ENCODE measurements at regions not wholly inside any gene's neighbourhood (a gene's known extent, or its start where the extent isn't known, plus 50 kb on each side); places are given as distances from the start of the nearest gene placed in this dataset.
"Not testable (repeated sequence)": the region's sequence is repeated elsewhere in the genome, so short reads cannot be mapped to it uniquely, and the experiment has no call there.

DNA sequence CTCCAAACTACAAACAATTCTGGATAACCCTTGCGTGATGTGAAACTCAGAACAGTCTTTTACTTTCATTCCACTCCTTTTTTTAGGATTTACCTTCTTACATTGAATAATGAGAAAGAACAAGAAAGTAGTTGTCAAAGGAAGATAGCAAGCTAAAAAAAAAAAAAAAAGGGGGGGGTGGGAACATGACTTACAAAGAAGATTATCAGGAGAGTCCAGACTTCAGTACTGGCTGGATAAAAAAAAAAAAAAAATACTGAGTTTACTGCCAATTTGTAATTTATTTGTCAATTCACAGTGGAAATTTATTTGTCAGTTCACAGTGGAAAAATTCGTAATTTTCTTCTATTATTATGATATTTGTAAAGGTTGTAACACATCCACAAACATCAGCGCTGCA, 792.4 kb upstream of the SLITRK5 start:
- DNase-seq, result no peak

DNA sequence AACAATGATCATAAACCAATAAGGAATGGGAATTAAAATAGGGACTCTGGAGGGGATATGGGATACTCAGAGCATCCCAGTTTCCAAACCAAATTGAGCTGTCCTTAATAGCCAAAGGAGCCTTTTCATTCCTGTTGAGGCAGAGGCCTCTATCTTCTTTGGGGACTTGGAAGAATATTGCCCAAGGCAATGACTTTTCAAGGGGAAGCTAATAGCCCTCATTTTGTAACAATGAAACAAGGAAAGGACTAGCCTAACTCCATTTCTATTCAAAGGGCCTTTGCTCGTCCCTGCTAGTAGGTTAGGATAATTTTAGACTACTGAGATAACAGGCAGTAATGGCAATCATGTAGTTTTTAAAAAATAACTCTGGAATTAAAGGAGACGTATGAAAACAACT, 789.8 kb upstream of the SLITRK5 start:
- DNase-seq, result no peak

DNA sequence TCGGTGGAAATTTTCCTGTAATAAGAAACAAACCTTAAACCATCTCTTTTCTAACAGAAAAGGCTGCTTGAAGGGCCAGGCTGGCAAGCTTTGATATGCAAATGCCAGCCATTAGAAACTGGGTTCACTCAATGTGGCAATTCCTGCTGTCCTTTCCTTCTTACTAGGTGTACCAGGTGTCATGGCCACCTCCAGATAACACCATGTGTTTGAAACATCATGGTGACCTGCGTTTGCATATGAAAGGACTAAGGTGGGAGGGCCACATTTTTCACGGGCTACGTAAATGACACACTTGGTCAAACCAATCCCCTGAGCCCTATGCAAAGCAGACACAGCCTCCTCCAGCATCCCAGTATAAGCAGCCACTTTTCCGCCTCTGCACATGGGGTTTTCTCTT, 789.1 kb upstream of the SLITRK5 start:
- no peak for DNase-seq

DNA sequence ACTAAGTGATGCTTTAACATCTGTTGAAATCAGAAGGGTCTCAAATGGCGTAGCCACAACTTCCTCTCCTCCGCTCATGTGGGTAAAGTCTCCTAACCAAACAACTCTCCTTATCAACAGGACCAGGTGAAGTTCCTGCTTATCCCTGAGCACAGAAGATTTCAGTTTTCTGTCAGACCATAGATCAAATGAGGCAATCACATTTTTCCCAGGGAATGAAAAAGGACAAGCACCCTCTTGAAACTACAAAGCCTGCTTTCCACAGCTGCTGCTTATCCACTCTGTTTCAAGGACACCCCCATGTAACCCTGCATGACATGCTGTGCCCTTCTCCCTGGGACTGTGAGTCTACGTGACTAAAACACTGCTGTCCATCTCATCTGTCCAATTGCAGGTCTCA, 788.3 kb upstream of the SLITRK5 start:
- DNase-seq, result no peak

DNA sequence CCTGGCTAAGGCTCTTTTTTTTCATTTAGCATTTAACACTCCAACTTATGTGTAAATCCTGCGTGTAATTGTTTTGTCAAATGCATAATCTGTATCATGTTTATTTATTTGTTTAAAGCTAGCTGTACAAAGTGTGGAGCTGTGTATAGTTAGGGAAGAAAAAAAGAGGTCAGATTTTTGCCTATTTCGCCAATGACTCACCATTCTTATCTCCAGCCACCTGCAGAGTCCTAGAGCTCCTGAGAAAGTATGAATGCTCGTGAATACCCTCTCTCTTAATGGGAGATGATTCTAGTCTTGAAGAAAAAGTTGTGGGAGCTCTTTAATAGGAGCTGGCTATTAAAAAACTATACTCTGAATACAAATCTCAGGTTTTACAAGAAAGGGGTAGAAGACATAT, 778.8 kb upstream of the SLITRK5 start:
- DNase-seq, result no peak

DNA sequence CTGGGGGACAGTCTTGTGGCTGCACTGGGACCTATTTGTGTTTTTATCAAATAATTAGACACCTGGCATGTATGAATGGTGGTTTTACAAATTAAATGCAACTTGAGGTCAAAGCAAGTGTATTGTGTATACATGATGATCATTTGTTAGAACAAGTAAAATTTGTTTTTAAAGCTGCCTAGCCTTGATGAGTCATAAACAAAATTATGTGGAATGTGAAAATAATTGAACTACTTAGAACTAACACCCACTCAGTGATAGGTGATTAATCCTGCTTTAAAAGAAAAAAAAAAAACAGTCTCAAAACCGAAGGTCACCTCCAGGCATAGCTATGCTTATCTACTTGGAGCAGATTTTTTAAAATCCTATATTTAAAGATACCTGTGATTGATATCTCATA, 770.3 kb upstream of the SLITRK5 start:
- DNase-seq, result no peak

DNA sequence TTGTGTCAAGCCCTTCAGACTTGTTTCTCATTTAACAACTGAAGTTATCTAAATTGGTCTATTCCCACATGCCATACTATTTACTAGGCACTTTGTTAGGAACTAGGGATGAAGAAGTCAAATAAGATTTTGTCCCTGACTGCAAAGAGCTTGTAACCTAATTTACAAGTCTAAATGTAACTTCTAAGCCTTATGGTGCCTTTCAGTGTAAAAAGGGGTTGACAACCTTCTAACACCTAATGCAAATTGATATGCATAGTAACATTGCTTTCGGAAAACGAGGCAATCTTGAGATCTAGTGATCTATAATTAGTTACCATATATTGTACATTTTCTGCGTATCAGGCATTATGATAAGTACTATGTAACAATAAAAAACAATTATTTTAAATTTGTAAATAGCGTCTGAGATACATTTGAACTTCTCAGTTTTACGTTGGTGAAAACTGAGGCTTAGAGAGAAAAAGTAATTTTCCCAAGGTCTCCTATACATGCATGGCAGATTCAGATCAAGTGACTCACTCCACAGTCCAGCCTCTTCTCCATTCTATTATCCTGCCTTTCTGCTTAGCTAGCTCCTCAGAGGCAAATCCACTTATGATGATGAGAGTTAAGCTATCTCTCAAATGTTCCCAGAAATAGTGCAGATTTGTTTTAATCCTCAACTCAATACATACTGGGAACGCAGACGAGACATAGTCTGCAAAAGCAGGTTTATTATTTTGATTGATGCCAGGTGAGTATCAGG, 764.9 kb upstream of the SLITRK5 start:
- no peak for DNase-seq

DNA sequence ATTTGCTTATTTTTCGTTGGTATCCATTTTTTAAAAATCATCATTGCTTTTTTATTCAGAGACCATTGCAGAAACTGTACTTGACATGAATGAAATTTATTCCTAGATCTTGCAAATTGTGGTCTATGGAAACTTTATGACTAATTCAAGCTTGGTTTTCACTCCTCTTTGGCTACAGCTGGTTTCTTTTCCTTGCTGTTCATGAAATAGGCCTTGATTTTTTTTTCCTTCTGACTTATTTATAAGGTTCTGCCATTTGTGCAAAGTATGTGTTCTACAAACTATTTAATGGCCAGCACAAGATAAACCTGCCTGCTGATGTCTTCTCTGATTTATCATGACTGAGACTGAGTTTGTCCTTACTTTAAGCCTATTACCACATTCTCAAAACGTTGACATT, 764.0 kb upstream of the SLITRK5 start:
- DNase-seq, result no peak

DNA sequence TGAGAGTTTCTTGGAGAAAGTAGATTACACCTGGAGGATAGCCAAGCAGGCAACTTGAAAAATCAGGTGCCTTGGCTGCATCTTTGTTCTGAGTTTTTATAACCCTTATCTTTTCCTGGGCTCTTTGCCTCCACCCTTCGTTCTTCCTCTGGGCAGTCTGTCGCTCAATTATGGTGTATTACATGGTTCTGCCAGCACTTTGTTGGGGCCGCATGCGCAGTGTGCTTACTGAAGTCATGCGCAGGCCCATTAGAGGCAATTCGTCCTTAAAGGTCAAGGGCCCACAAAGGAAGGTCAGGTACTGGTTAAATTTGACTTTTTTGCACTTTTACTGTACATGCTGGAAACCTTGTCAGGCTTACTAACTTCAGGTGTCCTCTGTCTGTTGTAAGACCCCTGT, 761.9 kb upstream of the SLITRK5 start:
- no peak for DNase-seq

DNA sequence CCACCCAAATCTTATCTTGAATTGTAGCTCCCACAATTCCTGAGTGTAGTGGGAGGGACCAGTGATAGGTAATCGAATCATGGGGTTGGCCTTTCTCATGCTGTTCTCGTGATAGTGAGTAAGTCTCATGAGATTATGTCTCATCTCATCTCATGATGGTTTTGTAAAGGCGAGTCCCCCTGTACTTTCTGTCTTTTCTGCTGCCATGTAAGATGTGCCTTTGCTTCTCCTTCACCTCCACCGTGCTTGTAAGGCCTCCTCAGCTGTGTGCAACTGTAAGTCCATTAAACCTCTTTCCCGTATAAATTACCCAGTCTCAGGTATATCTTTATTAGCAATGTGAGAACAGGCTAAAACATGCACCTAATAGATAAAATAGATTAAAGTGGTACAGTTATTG, 756.4 kb upstream of the SLITRK5 start:
- no peak for DNase-seq

DNA sequence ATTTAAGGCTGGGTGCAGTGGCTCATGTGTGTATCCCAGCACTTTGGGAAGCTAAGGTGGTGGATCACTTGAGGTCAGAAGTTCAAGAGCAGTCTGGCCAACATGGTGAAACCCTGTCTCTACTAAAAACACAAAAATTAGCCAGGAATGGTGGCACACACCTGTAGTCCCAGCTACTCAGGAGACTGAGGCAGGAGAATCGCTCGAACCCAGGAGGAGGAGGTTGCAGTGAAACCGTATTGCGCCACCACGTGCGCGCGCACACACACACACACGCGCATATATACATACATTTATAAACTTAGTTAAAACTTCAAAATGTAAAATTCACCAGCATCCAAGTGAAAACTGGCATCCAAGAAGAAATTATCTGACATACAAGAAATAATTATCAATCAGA, 753.7 kb upstream of the SLITRK5 start:
- not testable (repeated sequence) for DNase-seq

DNA sequence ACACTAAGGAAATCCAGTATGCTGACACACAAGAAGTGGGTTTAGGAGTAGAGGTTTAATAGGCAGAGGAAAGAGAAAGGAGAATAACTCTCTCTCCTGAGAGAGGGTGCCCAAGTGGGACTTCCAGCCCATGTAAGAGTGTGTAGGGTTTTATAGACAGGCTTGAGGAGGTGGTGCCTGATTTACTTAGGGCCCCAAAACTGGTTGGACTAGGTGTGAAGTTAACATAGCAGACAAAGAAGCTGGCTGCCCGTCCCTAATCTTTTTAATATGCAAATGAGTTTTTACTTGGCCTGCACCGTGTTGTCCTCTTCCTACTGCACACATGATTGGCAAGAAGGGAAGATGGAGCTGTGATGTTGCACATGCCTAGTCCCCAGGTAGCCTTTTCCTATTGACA, 752.5 kb upstream of the SLITRK5 start:
- no peak for DNase-seq

DNA sequence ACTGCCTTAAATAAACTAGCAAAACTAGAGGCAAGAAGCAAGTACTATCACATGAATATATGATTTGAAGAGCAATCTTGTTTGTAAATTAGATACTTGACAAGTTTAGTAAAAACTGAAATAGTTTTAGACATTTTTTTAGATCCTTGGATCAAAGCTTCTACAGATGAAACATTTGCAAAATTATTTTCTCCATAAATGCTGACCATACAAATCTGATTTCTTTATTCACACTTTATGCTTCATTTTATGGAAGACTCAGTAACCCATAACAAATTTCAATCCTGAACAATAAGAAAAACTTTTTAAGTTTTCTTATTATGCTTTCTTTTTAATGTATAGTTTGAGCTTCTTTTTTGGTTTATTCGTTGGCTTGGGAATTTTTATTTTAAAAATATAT, 750.2 kb upstream of the SLITRK5 start:
- no peak for DNase-seq

DNA sequence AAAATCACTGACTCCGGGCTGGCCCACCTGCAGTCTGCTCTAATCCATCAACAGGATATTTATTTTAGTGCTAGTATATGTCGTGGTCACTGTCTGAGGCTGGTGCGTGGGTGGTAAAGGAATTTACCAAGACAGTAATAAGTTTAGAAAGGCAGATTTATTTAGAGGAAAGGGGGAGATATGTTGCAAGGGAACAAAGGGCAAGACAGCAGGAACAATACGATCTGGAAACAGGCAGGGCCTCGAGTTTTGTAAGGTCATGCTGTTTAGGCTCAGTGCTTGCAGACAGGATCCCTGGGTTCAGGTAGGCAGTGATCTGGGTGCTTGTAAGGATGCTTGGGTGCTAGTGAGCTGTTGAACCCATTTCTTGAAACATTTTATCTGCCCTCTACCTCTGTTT, 748.2 kb upstream of the SLITRK5 start:
- DNase-seq, result no peak

DNA sequence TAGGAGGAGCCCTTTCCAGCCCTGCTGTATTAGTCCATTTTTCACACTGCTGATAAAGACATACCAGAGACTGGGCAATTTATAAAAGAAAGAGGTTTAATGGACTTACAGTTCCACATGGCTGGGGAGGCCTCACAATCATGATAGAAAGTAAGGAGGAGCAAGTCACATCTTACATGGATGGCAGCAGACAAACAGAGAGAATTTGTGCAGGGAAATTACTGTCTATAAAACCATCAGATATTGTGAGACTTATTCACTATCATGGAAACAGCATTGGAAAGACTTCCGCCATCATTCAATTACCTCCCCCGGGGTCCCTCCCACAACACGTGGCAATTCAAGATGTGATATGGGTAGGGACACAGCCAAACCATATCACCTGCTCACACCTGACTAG, 744.3 kb upstream of the SLITRK5 start:
- DNase-seq, result not testable (repeated sequence)

DNA sequence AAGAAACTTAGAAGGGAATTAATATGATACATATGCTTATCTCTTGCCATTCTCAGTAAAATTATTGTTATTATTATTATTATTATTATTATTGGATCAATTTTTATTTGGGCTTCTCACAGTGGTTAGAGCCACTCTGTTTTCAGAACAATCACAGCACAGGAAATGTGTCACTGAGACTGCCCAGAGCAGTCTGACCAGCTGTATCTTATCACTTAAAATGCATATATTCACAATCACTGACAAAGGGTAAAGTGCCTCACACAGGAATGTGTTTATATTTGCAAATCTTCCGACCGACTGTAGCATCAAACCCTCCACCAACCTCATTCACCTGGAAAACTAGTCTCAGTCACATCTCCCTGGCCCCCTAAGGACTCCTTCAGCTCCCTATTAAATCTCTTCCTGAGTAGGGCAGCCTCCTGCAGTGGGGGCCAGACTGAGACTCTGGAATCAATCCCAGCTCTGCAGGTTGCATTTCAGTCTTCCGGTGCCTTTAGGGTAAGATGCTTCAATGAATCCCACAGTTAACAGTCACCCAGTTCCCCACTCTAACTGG, 738.3 kb upstream of the SLITRK5 start:
- no peak for DNase-seq

DNA sequence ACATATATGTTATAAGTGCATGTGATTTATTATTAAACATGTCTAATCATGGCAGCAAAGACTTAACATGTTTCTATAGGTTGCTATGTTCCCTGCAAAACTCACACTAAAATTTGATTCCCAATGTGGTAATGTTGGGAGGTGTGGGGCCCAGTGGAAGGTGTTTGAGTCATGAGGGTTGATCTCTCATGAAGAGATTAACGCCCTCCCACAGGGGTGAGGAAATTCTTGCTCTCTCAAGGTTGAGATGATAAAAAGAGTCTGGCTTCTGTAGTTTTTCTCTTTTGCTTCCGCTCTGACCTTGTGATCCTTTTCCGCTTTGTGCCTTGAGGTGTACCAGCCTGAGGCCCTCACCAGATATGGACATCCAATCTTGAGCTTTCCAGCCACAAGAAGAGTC, 737.5 kb upstream of the SLITRK5 start:
- DNase-seq, result no peak

DNA sequence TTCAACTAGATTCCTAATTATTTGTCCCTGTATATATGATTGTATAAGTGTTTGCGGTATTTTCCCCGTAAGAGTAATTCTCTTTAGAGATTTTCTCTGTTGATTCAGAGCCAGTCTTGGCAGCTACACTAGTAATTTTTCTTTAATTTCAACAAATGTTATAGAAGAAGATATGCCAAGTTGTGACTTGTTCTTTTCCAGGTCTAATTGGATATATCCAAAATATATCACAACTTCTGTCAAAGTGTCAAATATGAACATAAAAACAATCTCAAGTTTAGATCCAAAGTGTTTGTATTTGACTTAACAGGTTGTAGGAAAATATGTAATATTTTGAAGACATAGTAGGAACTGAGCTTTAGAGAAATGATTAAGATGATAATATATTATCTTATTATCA, 733.9 kb upstream of the SLITRK5 start:
- DNase-seq, result no peak

DNA sequence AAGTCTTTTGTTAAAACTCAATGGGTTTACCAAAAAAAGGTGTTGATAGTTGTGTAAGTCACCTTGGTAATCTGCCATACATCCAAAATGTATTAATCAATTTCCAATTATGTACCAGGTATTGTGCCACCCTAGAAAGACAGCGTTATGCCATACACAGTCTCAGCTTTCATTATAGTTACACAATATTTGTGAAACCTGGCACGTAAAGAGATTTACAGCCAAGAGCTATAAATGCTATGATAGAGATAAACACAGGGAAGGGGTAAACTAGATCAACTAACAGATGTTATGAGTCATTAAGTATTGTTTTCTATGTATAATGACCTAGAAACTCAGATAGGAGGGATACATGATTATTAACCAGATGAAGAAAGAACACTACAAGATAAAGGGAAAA, 725.6 kb upstream of the SLITRK5 start:
- no peak for DNase-seq

DNA sequence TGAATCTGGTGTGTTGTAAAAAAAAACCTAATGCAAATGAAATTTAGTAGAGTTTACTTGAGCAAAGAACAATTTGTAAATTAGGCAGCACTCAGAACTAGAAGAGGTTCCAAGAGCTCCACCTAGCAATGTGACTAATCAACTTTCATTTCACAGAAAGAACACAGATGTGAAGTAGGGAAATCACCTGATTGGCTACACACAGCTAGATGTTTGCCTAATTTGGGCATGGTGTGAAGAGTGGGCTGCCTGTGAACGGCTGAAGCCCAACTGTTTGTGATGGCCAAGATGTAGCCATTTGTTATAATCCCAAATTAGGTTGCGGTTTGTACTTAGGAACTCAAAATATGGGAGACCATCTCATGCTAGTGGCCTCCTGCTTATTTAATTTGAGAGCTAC, 724.4 kb upstream of the SLITRK5 start:
- DNase-seq, result no peak

DNA sequence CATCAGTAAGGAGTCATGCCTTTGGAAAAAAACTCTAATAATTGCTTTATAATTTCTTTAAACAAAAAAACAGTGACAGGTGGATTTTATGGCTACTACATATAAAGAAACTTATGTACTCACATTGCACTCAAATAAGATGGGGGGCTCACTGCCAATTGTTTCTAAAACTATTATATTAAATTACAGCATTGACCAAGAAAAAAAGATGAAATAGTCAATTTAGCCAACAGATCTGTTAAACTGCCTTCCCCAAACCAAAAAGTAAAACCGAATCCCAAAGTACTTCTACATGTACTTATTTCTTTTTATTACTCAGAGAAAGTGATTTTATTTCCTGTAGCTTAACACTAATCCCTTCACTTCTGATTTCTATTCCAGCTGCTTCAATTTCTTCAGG, 716.8 kb upstream of the SLITRK5 start:
- DNase-seq, result no peak

DNA sequence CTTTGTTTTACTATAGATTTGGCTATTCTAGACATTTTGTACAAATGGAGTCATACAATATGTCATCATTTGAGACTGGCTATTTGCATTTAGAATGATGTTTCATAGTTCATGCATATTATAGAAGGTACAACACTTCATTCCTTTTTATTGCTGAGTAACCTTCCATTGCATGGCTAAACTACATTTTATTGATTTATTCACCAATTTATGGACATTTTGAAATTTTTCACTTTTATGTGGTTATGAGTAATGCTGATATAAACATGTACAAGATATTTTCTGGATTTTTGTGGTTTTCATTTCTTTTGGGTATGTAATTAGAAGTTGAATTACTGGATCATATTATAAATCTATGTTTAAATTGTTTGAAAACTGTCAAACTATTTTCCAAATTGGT, 710.3 kb upstream of the SLITRK5 start:
- DNase-seq, result no peak

DNA sequence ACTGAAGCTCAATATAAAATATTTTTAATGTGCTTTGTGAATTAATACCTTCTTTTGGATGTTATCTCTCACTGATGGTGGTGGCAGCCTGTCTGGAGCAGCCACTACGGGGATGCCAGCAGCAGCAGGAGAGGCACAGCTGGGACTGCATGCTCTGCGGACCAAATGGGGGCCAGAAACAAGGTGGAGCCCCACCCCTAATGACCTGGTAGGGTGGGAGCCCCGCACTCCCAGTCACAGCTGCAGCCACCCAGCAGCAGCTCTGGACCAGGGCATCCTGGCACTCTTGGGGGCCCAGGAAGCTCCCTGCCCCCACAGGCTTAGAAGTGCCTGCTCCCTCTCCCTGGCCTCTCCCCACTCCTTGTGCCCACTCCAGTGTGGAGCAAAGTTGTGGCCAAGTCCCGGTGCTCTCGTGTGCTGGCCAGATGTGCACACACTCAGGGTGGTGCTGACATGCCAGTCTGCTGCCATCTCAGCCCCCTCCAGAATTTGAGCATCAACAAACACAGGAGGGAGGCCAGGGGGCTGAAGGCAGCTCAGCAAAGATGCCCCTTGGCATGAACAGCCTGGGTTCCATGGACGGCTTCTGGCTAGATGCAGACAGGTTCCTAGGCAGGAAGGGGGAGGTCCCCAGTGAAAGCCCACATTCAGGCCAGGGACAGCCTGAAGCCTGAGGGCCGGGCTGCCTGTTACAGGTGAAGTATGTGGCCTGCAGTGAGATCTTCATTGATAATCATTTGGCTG, 696.7 kb upstream of the SLITRK5 start:
- no peak for DNase-seq

DNA sequence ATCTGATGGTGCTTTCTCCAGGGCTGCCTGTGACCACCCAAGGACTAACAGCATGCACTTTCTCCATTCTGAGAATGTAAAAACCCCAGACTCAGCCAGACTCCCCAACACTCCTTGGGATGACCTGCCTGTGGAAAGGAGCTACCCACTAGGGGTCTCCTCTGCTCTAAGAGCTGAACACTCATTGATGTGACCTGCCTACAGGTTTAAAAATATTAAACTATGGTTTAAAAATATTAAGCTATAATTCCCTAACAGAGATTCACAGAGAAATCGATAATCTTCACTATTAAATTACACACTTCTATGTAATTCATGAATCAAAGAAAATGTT, 696.2 kb upstream of the SLITRK5 start:
- DNase-seq, result no peak

Measured in right forelimb (tissue), 1 donor.